CD4-positive, CD25-positive, alpha-beta regulatory T cell (primary cell): ENCODE measurements at regions not wholly inside any gene's neighbourhood (a gene's known extent, or its start where the extent isn't known, plus 50 kb on each side); places are given as distances from the start of the nearest gene placed in this dataset.

Experiments
- ATAC-seq, 2 donors: fragments of 150-1000 bp; cut with Tn5 transposase; one replicate each; pipeline ENCODE4 v1.10.0; 2021; ENCODE audit warnings: low read depth in 2 of 2, moderate number of reproducible peaks in 2 of 2, moderate library complexity in 1 of 2
- DNase-seq, 3 donors: peaks; one replicate each; pipeline versions ENCODE4 v3.0.0 to v3.0.0-alpha.2; 2012 to 2022; ENCODE audit warnings: mixed read lengths in 1 of 3
- H3K27ac ChIP-seq: one replicate; pipeline ENCODE4 v1.7.0; 2013; ENCODE audit warnings: mild to moderate bottlenecking, low read length; ENCODE audit not compliant: insufficient read depth, poor library complexity, severe bottlenecking
- H3K27me3 ChIP-seq: one replicate; pipeline ENCODE4 v1.7.0; 2013; ENCODE audit warnings: low read length; ENCODE audit not compliant: control insufficient read depth, insufficient read depth
- H3K36me3 ChIP-seq: one replicate; pipeline ENCODE4 v1.7.0; 2013; ENCODE audit warnings: mild to moderate bottlenecking, low read length, moderate library complexity; ENCODE audit not compliant: control insufficient read depth, insufficient read depth
- H3K4me1 ChIP-seq: 2 replicates; pipeline ENCODE4 v1.7.0; 2013; ENCODE audit warnings: mild to moderate bottlenecking, low read length; ENCODE audit not compliant: insufficient read depth, control insufficient read depth, poor library complexity, severe bottlenecking
- H3K4me3 ChIP-seq: one replicate; pipeline ENCODE4 v1.7.0; 2013; ENCODE audit warnings: low read depth, mild to moderate bottlenecking, low read length, moderate library complexity
- H3K9me3 ChIP-seq, 2 experiments: 1 replicate in 1 of 2; 2 replicates in 1 of 2; pipeline ENCODE4 v1.7.0; 2013; ENCODE audit warnings: low read length in 2 of 2, mild to moderate bottlenecking in 1 of 2, moderate library complexity in 1 of 2; ENCODE audit not compliant: control insufficient read depth in 2 of 2
- H3K27ac Mint-ChIP-seq, 3 donors: one replicate each; pipeline ENCODE4 v1.8.0; 2020 to 2022; ENCODE audit warnings: mild to moderate bottlenecking in 3 of 3, mixed read lengths in 3 of 3, moderate library complexity in 2 of 3
- H3K27me3 Mint-ChIP-seq: one replicate; pipeline ENCODE4 v1.8.0; 2022; ENCODE audit warnings: mild to moderate bottlenecking, mixed read lengths
- H3K36me3 Mint-ChIP-seq: one replicate; pipeline ENCODE4 v1.8.0; 2020; ENCODE audit warnings: mixed read lengths
- H3K4me1 Mint-ChIP-seq, 4 donors: one replicate each; pipeline ENCODE4 v1.8.0; 2020 to 2022; ENCODE audit warnings: mixed read lengths in 4 of 4, mild to moderate bottlenecking in 1 of 4
- H3K4me3 Mint-ChIP-seq, 4 donors: one replicate each; pipeline ENCODE4 v1.8.0; 2020 to 2022; ENCODE audit warnings: mild to moderate bottlenecking in 4 of 4, mixed read lengths in 4 of 4, moderate library complexity in 3 of 4
- H3K9me3 Mint-ChIP-seq, 7 donors: one replicate each; pipeline ENCODE4 v1.8.0; 2020 to 2022; ENCODE audit warnings: mixed read lengths in 7 of 7, mild to moderate bottlenecking in 3 of 7, moderate library complexity in 2 of 7

DNA sequence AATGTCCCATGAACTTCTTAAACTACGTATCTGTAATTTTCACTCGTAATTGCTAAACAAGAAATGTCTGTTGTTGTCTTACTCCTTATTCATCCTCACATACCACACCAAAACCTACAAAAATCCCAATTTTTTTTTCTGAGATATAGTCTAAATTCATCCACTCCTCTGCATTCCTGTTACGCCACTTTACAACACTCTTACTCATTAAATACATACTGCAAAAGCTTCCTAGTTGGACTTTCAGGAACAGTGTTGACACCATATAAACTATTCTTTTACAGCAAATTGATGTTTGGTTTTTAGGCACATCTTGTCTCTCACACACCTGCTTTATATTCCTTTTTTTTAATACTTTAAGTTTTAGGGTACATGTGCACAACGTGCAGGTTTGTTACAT is 934.9 kb upstream of the CADM2 start:
- Histone ChIP-seq H3K27me3 (no peaks in the 10 kb centered on the region), H3K27ac (no peak overlapping the region), H3K4me1 (no peaks in the 10 kb centered on the region), H3K9me3 (peaks cover 4 to 8% of the 10 kb centered on the region in 2 experiments), H3K36me3 (no peaks in the 10 kb centered on the region), H3K4me3 (no peak overlapping the region)
- H3K27ac Mint-ChIP-seq = no peak overlapping the region
- ATAC-seq (no peak), DNase-seq (no peak)
- no peaks in the 10 kb centered on the region for H3K27me3 Mint-ChIP-seq
- H3K4me1 Mint-ChIP-seq = no peaks in the 10 kb centered on the region
- no peak overlapping the region for H3K4me3 Mint-ChIP-seq
- H3K9me3 Mint-ChIP-seq = peaks cover 0 to 16% (median 8%) of the 10 kb centered on the region in 7 donors
- H3K36me3 Mint-ChIP-seq = no peaks in the 10 kb centered on the region

DNA sequence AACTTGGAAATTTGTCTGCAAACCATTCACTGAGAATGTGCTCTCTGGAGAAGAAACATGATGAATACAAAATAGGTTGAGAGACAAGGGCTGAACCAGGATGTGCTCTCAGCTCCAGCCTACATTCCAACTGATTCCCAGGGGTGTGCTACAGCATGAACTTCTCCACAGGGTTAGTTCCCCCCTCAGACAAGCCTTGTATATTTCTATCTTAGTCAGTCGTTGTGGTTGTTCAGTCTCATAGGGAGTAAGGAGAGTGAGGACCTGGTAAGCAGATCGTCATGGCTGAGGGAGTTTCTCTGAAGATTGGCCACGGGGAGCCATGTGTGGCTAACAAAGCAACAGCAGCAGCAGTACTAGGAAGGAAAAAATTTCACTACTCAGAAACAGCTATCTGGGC is 919.7 kb upstream of the CADM2 start:
- DNase-seq (no peak), ATAC-seq (no peak)
- no peak overlapping the region for H3K27ac Mint-ChIP-seq
- H3K27me3 Mint-ChIP-seq = no peaks in the 10 kb centered on the region
- no peaks in the 10 kb centered on the region for H3K4me1 Mint-ChIP-seq
- Histone ChIP-seq H3K4me1 (no peaks in the 10 kb centered on the region), H3K27ac (no peak overlapping the region), H3K27me3 (no peaks in the 10 kb centered on the region), H3K36me3 (no peaks in the 10 kb centered on the region), H3K4me3 (no peak overlapping the region), H3K9me3 (peaks cover 0 to 2% of the 10 kb centered on the region in 2 experiments)
- H3K9me3 Mint-ChIP-seq = peaks cover 3 to 42% (median 10%) of the 10 kb centered on the region in 7 donors
- H3K36me3 Mint-ChIP-seq = no peaks in the 10 kb centered on the region
- H3K4me3 Mint-ChIP-seq = no peak overlapping the region

DNA sequence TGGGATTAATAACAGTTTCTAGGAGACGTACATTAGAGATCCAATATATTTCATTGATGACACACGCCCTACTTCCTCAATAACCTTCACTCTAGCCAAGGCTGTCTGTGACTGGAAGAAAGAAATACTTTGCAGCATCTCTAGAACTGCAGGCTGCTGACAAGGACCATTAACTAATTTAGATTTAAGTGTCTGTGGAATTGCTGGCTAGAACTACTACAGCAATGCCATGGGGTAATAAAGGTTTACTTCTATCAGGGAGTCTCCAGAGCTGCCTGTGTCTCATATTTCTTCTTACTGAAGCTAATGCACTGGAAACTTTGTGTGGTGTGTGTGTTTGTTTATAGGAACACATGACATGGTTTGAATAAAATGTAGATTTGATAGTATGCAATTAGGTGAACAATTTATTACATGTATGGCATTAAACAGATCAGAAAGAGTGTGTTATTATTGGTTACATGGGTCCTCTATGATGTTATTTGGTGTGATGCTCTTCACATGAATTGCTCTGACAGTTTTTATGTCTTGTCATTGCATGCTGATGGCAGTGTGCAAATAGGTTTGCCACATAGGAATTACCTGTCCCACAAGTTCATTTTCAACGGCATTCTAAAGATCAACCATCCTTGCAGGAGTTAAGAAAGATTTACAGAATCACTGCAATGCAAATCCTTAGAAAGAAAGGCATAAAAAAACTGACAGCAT is 916.2 kb upstream of the CADM2 start:
- H3K4me3 Mint-ChIP-seq = no peak overlapping the region
- no peak overlapping the region for H3K27ac Mint-ChIP-seq
- H3K4me1 Mint-ChIP-seq = no peaks in the 10 kb centered on the region
- ATAC-seq (no peak), DNase-seq (no peak)
- Histone ChIP-seq H3K36me3 (no peaks in the 10 kb centered on the region), H3K4me1 (no peaks in the 10 kb centered on the region), H3K27ac (no peak overlapping the region), H3K4me3 (no peak overlapping the region), H3K27me3 (no peaks in the 10 kb centered on the region), H3K9me3 (peaks cover 5 to 7% of the 10 kb centered on the region in 2 experiments)
- H3K9me3 Mint-ChIP-seq = peaks cover 0 to 15% (median 5%) of the 10 kb centered on the region in 7 donors
- H3K27me3 Mint-ChIP-seq = no peaks in the 10 kb centered on the region
- no peaks in the 10 kb centered on the region for H3K36me3 Mint-ChIP-seq

DNA sequence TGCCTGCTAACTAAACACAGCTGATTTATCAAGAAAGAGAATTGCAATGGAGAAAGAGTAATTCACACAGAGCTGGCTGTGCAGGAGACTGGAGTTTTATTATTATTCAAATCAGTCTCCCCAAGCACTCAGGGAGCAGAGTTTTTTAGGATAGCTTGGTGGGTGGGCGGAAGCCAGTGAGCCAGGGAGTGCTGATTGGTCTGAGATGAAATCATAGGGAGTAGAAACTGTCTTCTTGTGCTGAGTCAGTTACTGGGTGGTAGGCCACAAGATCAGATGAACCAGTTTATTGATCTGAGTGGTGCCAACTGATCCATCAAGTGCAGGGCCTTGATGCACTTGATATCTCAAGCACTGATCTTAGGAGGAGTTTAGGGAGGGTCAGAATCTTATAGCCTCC is 891.9 kb upstream of the CADM2 start:
- peaks cover 0 to 17% (median 3%) of the 10 kb centered on the region in 7 donors for H3K9me3 Mint-ChIP-seq

DNA sequence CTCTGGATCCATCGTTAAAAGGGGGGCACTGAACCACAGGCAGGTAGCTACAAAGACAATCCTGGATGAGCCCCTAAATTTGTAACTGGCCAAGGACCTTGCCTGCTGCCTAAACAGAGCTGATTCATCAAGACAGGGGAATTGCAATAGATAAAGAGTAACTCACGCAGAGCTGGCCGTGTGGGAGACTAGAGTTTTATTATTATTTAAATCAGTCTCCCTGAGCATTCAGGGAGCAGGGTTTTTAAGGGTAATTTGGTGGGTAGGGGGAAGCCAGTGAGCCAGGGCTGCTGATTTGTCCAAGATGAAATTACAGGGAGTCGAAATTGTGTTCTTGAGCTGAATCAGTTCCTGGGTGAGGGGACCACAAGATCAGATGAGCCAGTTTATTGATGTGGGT is 885.1 kb upstream of the CADM2 start:
- ATAC-seq = no peak
- peaks cover 6 to 14% of the 10 kb centered on the region in 2 experiments for H3K9me3 ChIP-seq
- H3K4me1 ChIP-seq = no peaks in the 10 kb centered on the region
- no peak for DNase-seq
- H3K4me3 ChIP-seq = no peak overlapping the region
- no peak overlapping the region for H3K27ac Mint-ChIP-seq
- no peak overlapping the region for H3K4me3 Mint-ChIP-seq
- no peaks in the 10 kb centered on the region for H3K36me3 ChIP-seq
- peaks cover 0 to 14% (median 5%) of the 10 kb centered on the region in 7 donors for H3K9me3 Mint-ChIP-seq
- H3K27me3 Mint-ChIP-seq = no peaks in the 10 kb centered on the region
- H3K27ac ChIP-seq = no peak overlapping the region
- H3K27me3 ChIP-seq = no peaks in the 10 kb centered on the region
- no peaks in the 10 kb centered on the region for H3K4me1 Mint-ChIP-seq
- no peaks in the 10 kb centered on the region for H3K36me3 Mint-ChIP-seq

More for the DNA sequence above, 891.9 kb upstream of the CADM2 start:
- Mint-ChIP-seq H3K4me1 (no peaks in the 10 kb centered on the region), H3K27ac (no peak overlapping the region), H3K36me3 (no peaks in the 10 kb centered on the region), H3K4me3 (no peak overlapping the region), H3K27me3 (no peaks in the 10 kb centered on the region)
- no peak for ATAC-seq
- no peak for DNase-seq
- no peak overlapping the region for H3K4me3 ChIP-seq
- no peaks in the 10 kb centered on the region for H3K4me1 ChIP-seq
- peaks cover 0 to 10% of the 10 kb centered on the region in 2 experiments for H3K9me3 ChIP-seq
- H3K36me3 ChIP-seq = no peaks in the 10 kb centered on the region
- no peaks in the 10 kb centered on the region for H3K27me3 ChIP-seq
- no peak overlapping the region for H3K27ac ChIP-seq

DNA sequence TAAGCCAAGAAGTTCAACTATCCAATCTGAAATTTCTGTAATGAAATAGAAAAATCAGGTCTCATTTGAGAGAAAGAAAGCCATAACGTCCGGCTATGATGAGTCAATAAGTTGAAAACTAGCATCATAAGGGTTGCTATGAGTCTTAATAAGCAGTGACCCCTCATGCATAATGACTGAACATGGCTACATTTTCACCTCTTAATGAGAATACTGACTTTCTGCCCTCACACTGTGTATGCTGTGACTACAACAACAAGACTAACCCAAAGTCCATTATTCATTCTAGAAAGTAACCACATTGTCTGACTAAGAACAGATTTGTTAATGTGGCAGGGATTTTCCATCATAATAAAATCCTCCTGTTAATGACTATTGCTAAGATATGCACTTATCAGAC is 884.0 kb upstream of the CADM2 start:
- no peaks in the 10 kb centered on the region for H3K27me3 Mint-ChIP-seq
- H3K9me3 Mint-ChIP-seq = peaks cover 0 to 14% (median 4%) of the 10 kb centered on the region in 7 donors
- Histone ChIP-seq H3K36me3 (no peaks in the 10 kb centered on the region), H3K4me3 (no peak overlapping the region), H3K9me3 (peaks cover 6 to 14% of the 10 kb centered on the region in 2 experiments), H3K4me1 (no peaks in the 10 kb centered on the region), H3K27ac (no peak overlapping the region), H3K27me3 (no peaks in the 10 kb centered on the region)
- no peak overlapping the region for H3K27ac Mint-ChIP-seq
- no peaks in the 10 kb centered on the region for H3K4me1 Mint-ChIP-seq
- no peak overlapping the region for H3K4me3 Mint-ChIP-seq
- no peaks in the 10 kb centered on the region for H3K36me3 Mint-ChIP-seq
- DNase-seq = no peak
- ATAC-seq = no peak

DNA sequence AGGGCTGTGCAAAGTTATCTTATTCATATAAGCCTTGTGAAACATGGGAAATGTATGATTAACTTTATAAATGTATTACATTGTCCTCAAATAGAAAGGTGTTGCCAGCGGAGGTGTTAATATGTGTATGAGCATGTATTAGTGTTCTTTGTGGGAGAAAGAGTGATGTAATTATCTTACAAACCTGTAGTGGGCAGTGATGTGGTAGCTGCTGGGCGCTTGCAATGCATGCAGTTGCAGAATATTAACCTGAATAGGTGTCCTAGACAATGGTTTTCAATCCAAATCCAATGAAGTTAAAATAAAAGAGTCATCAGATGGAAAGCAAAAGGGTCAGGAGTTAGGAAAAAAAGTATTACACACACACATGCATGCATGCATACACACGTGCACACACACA is 881.3 kb upstream of the CADM2 start:
- Histone ChIP-seq H3K4me1 (no peaks in the 10 kb centered on the region), H3K36me3 (no peaks in the 10 kb centered on the region), H3K27me3 (no peaks in the 10 kb centered on the region), H3K9me3 (peaks cover 6 to 10% of the 10 kb centered on the region in 2 experiments), H3K4me3 (no peak overlapping the region), H3K27ac (no peak overlapping the region)
- H3K27me3 Mint-ChIP-seq = no peaks in the 10 kb centered on the region
- H3K36me3 Mint-ChIP-seq = no peaks in the 10 kb centered on the region
- H3K4me3 Mint-ChIP-seq = no peak overlapping the region
- peaks cover 0 to 19% (median 4%) of the 10 kb centered on the region in 7 donors for H3K9me3 Mint-ChIP-seq
- DNase-seq = no peak
- no peaks in the 10 kb centered on the region for H3K4me1 Mint-ChIP-seq
- no peak for ATAC-seq
- no peak overlapping the region for H3K27ac Mint-ChIP-seq

DNA sequence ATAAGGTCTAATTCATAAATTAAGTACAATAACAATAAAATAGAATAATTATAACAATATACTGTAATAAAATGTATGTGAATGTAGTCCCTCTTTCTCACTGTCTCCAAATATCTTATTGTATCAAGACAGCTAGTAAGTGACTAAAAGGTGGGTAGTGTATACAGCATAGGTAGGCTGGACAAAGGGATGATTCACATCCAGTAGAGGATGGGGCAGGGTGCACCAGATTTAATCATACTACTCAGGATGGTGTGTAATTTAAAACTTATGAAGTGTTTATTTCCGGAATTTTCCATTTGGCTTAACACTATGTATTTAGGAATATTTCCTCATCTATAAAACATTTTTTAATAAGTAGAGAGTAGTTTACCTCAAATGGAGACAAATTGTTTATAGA is 876.1 kb upstream of the CADM2 start:
- no peak overlapping the region for H3K27ac Mint-ChIP-seq
- DNase-seq (no peak), ATAC-seq (no peak)
- H3K4me1 Mint-ChIP-seq = no peaks in the 10 kb centered on the region
- no peaks in the 10 kb centered on the region for H3K36me3 Mint-ChIP-seq
- no peak overlapping the region for H3K4me3 Mint-ChIP-seq
- no peaks in the 10 kb centered on the region for H3K27me3 ChIP-seq
- H3K4me1 ChIP-seq = no peaks in the 10 kb centered on the region
- H3K36me3 ChIP-seq = no peaks in the 10 kb centered on the region
- no peaks in the 10 kb centered on the region for H3K27me3 Mint-ChIP-seq
- H3K9me3 ChIP-seq = peaks cover 2 to 7% of the 10 kb centered on the region in 2 experiments
- H3K27ac ChIP-seq = no peak overlapping the region
- H3K9me3 Mint-ChIP-seq = peaks cover 0 to 29% (median 3%) of the 10 kb centered on the region in 7 donors
- H3K4me3 ChIP-seq = no peak overlapping the region
